ENCODE measurements at regions not wholly inside any gene's neighbourhood (a gene's known extent, or its start where the extent isn't known, plus 50 kb on each side); places are given as distances from the start of the nearest gene placed in this dataset.
"Not testable (repeated sequence)": the region's sequence is repeated elsewhere in the genome, so short reads cannot be mapped to it uniquely, and the experiment has no call there.

GRCh38 chr10:3253974-3254373 lies 81.4 kb upstream of the PITRM1 start:
- not testable (repeated sequence) for DNase-seq

- no peak for DNase-seq
Observed at GRCh38 chr10:3251172-3251571, 78.6 kb upstream of the PITRM1 start.

GRCh38 chr10:3249307-3249889 lies 76.8 kb upstream of the PITRM1 start:
- DNase-seq, result no peak

DNA sequence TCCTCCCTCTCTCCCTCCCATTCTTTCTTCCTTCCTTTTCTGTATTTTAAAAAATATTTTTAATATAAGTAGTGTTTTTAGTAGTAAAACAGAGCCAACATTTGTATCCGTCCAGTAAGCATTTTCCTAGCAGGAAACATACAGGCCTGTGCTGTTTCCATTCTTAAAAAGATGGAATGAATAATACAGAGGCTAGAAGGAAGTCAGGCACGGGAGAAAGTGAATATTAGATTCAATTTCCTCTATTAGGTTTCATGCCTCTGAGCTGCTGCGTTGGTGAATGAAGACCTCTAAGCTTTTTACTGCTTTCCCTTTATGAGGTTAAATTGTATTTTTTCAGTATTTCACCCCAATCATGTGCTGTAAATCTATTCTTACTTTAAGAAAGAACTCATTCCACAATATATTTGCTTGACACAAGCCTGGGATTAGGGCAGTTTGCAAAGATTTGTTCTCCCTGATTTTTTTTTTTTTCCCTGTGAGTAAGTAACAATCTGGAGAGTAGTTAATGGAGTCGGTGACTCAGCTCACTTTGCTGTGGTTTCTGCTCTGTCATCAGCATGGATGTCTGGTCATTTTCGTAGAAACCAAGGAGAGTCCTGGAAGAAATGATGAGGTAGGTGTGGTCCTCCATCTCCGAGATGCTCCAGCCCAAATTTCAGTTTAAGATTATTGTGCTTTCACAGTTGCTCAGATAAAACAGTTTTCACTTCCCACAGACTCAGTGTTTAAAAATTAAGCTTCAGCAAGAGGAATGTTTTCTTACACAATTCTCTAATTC lies 76.1 kb upstream of the PITRM1 start:
- no peak for DNase-seq

DNA sequence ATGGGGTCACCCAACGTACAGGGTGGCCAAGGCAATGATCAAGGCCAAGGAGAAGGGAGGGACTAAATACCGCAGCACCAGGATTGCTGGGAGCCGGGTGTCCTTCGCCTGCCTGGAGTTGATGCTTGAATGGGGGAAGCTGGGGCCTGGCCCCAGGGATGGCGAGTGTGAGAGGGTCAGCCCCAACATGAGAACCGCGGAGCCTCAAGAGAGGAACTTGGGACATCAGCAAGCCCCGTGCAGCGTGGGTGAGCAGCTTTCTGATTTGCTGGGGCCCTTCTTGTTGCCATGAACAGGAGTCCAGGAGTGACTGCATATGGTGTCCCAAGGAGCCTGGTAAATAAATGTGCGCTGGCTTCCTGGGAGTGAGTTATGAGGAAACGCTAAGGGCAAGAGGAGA lies 72.8 kb upstream of the PITRM1 start:
- DNase-seq, result no peak

- no peak for DNase-seq
Observed at GRCh38 chr10:3241967-3242650, 69.5 kb upstream of the PITRM1 start.

GRCh38 chr10:3241274-3241921 lies 68.8 kb upstream of the PITRM1 start:
- no peak for DNase-seq

GRCh38 chr10:3239920-3240894 lies 67.6 kb upstream of the PITRM1 start:
- no peak for DNase-seq

DNA sequence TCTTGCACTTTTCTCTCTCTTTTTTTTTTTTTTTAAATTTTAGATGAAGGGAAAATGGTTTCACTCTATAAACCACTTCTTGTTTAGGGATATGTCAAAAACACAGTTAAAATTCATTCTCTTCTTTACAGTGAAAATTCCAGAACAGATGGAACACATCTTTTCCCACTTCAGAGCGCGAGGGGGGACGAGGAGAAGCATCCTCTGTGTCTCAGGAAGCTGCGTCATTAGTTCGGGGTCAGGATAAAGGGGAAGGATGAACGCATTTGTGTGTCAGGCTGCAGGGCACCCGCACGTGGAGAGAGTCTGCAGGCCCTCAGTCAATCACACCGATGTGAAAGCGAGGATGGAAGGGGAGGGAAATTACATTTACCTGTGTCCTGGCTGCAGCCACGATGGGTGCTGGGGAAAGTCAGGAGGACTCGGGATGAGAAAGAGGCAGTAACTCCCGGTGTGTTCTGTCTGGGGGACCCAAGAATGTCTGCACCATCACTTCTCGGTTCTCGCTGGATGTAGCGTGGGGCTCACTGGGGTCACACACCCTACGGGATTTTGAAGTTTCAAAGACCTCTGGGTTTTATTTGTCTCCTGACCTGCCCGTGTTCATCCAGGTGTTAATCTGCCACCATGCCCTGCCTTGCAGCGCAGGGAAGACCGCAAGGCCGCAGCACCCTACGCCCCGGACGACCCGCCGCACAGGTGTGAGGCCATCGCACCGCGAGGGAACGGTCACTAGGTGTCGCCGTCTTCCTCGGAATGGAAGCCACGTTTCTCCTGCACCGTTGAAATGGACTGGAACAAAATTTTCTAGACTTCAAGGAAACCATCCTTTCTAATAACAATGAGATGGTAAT lies 66.7 kb upstream of the PITRM1 start:
- DNase-seq, result peak; percentile 35

DNA sequence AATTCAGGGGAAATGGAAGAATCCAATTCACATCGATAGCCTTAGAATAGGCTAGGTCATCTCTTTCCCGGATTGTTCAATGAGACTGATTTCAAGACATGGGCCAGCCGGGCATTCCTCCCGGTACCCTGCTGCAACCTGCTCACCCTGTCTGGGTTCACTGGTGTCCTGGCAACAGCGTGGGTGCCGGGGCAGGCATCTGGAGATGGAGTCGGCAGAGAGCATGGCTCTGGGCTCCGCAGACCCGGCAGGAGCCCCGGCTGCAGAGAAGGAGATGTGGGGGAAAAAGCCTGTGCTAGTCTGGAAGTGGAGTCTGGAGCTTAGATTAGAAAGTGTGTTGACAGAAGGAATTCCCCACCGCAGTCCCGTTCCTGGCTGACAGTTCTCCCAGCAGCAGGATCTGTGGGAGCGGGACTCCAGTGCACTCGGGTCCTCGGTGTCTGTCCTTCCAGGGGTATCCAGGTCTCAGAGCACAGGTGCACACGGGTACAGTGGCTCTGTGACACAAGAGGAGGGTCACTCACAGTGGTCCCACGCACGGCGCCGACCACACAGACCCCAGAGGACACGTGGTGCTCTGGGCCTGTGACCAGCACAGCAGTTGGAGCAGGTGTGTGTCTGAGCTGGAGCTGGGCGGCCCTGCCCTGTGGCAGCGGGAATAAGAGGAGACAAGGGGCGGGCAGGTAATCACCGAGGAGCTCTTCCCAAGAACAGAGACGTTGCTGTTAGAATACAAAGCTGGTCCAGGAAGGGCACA lies 65.7 kb upstream of the PITRM1 start:
- no peak for DNase-seq

DNA sequence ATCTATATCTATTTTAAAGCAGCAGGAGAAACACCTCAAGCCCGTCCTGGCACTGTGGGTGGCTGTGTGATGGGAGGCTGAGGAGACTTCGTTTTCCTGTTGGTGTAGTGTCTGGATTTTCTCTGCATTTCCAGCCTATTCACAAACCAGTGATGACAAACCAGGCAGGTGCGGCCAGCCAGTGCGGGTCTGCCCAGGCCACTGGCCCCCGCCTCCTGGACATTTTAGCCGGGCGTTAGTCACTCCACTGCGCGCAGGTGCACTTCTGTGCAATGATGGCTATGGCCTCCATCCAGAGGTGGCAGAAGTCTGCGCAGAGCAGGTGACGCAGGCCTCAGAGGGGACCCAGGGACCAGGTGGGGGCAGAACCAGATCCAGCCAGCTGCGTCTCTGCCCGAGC lies 64.9 kb upstream of the PITRM1 start:
- DNase-seq, result no peak

- no peak for DNase-seq
Observed at GRCh38 chr10:3236644-3237404, 64.2 kb upstream of the PITRM1 start.

- no peak for DNase-seq
Observed at GRCh38 chr10:3235996-3236510, 63.5 kb upstream of the PITRM1 start.

GRCh38 chr10:3235395-3235794 lies 62.8 kb upstream of the PITRM1 start:
- no peak for DNase-seq

- no peak for DNase-seq
Observed at GRCh38 chr10:3233486-3233990, 61.0 kb upstream of the PITRM1 start.

DNA sequence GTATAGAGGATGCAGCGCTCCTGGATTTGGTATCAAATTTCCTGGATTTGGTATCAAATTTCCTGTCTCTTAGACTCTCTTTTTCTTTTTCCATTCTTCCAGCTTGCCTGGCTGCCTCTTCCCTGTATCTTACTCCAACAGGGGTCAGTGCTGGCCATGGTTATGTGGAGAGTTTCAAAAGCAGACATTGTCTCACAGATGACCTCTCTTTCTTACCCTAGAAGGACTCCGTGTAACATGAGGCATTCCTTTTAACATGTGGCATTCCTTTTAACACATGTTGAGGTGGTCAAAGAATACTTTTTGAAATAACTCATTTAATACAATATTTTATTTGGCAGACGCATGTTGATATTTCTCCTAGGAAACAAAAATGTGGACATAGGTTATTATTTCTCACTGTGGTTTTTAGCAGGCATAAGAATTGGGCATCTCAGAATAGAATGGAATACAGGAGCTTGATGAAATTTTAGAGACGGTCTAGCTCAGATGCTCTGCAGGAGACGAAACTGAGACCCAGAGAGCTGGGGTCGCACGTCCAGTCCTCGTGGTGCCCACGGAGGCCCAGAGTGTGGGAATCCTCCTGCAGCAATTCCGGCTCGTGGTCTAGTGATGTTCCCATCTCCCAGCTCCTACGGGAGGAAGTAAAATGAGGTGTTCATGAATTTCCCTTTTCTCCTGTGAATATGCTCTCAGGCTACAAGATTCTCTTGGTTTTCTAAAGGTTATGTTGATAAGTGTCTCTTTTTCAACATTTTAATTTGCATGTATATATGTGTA lies 59.6 kb upstream of the PITRM1 start:
- DNase-seq, result no peak

GRCh38 chr10:3229815-3230214 lies 57.2 kb upstream of the PITRM1 start:
- no peak for DNase-seq

- no peak for DNase-seq
Observed at GRCh38 chr10:3228629-3228945, 56.0 kb upstream of the PITRM1 start.
